ENCODE measurements at regions not wholly inside any gene's neighbourhood (a gene's known extent, or its start where the extent isn't known, plus 50 kb on each side); places are given as distances from the start of the nearest gene placed in this dataset.
A peak's percentile ranks its signal among the peaks of the same experiment; 100 is the strongest.

DNA sequence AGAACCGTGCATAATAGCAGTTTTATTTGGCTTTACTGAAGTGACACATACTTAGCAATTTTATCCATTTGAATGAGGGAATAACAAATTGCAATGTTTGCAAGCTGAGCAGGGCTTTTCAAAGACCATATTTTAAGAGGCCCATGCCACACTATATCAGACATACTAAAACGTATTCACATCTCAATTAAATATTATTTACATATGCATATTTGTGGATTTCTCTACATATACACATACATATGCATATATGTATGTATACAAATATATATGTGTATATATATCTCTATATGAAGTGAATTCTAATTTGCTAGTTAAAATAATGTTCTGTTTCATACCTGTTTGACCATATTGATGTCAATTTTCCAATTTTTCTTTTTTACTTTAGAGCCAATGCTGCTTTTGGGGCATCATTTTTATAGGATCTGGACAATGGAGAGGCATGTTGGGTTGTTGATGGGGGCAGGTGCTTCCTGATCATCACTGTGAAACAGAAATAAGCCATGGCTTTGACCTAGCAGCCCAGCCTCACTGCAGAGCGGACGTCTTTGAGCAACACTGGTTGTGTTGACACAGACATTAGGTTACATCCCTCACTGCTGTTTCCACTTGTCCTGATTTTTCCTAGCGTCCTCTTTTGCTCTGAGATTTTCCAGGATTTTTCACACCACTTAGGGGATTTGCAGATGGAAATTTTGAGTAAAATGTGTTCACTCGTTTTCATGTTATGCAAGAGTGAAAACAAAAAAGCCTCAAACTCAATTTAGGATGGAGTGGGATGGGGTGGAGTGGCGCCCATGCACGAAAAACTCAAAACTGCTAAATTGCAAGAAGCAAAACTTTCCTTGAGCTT is 56.9 kb downstream of the RDH14 start:
- DNase-seq = no peak

DNA sequence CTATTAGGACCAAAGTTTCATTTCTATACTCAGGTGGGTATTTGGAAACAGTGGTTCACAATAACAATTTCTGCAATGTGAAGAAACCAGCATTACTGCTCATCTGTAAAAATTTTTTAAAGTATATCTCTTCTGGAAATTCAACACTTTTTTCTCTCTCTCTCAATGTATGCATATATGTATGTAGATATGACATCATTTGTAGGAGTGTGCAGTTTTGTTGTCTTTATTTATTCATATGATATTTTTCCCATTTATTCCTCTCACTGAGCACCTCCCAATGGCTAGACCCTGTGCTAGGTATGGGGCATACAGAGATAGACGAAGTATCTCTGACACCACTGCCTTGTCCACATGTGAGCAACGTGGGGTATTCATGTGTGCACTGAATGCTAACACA is 58.3 kb downstream of the RDH14 start:
- DNase-seq = no peak

DNA sequence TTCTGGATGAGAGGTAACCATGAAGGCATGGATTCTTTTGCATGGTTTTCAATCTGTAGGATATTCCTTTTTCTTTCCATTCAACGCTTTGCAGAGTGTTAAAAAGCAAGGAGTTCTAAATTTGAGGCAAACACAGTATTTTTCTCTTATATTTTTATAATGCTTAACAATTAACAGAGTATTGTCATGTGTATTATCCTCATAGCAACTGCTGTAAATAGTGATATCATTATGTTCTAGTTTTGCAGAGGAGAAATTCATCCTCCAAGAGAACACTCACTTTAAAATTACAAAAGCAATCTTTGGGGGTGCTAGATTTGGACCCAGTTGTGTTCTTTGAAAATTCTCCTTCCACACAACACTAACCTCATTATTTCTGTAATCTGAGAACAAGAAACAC is 58.7 kb downstream of the RDH14 start:
- DNase-seq = no peak

DNA sequence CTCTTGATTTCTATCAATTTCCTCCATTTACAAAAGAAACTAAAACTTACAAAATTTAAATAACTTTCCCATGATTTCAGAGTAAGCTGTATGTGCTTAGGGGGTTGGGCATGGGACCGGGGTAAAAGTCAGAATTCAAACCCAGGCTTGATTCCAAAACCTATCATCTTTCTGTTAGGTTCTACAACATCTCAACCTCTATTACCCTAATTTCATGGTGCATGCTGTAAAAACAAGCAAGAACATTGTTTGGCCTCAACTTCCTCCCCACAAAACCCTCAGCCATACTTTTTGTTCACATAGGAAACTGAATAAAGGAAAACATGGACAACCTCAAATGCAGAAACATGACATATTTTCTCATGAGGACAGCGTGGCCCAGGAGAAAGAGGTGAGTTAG is 59.3 kb downstream of the RDH14 start:
- no peak for DNase-seq

DNA sequence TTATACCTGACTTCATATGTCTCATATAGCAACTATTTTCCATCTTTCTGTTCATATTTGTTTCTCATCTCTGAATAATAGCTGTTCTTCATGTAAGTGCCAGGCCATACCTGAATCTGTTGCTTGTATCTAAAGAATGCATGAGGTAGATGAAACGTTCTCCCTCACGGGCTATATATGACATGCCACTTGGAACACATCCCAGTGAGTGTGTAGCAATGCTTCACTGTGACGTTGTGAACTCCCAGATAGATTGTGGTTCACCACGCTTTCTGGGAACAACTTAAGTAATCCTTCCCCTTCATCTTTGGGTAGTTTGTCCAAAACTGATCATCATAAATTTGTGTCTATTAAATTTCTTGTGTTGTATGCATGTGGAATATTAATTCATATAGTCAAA is 60.1 kb downstream of the RDH14 start:
- DNase-seq = no peak

DNA sequence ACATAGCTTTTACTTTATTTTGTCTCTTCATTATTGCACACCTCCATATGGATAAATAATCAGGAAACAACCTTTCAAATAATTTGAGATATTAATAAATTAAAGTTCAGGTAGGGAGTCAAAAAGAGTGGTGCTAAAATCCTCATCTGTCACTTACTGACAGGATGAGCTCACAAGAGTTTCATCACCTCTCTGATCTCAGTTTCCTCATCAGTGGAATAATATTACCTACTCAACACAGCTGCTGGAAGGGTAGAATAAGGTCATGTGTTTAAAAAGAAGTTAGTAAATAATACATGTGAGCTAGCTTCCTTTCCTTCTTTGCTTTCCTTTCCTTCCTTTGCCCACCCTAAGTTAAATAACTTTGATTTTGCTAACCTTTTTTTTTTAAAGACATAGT is 61.9 kb downstream of the RDH14 start:
- DNase-seq = no peak

DNA sequence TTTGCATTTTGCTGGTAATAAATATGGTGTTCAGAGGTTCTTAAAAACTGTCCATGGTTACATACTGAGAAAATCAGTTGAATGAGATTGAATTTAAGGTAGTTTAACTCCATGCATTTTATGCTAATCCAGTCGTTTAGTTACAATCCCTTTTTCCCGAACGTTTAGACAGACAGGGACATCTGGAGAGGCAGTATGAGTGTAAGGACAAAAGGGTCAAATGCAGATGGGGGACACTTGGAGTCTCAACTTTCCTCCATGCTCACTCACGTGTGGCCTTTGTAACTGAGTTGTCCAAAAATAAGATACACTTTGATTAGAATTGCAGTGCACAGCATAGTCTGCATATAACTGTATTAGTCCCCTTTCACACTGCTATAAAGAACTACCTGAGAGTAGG is 63.9 kb downstream of the RDH14 start:
- DNase-seq = no peak

DNA sequence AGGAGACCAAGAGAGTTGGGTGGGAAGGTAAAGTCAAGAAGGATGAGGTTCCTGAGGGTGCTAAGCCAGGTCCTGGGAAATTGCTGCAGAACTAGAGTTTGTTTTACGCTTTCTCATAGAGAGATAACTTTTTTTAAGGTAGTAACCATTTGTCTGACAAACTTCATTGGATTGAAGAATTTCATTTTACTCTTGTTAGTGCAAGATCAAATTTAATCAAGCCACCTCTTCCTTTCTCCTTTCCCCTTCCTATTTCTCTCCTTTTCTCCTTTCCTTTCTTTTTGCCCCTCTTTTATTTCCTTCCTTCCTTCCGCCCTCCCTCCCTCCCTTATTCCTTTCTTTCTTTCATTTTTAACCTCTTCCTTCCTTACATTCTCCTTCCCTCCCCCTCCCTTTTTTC is 65.4 kb downstream of the RDH14 start:
- DNase-seq = no peak

DNA sequence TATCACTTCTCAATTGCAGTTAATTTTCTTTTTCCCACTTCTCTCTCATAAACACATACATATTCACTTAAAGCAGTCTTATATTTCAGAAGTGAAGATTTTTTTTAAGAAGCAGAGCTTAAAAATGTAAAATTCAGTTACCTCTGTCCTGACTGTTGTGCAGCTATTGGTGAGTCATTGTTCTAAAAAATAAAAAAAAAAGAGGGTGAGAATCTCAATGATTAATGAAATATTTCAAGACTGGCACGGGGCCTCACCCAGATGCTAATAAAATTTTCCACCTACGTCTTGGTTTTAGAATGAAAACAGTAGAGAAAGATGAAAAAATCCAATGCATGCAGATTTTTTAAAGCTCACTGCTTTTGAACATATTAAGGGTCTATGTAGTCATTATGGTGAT is 67.7 kb downstream of the RDH14 start:
- DNase-seq = no peak

DNA sequence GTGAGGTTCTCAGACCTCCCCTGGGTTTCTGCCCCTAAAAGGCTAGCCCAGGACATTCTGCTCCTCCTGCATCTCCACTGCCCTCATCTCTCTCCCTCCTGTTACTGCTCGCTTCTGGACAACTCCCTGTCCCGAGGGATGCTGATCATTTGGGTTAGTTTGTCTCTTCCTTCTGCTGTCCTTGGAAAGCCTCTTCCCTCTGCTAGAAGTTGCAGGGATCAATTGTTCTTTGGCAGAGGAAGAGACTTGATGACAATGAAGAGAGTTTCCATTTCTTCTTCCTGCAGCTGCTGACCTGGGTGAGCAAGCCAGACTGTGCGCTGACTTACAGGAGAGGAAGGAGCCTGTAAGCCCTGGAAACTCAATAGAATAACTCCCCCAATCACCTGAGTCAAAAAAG is 68.9 kb downstream of the RDH14 start:
- no peak for DNase-seq

DNA sequence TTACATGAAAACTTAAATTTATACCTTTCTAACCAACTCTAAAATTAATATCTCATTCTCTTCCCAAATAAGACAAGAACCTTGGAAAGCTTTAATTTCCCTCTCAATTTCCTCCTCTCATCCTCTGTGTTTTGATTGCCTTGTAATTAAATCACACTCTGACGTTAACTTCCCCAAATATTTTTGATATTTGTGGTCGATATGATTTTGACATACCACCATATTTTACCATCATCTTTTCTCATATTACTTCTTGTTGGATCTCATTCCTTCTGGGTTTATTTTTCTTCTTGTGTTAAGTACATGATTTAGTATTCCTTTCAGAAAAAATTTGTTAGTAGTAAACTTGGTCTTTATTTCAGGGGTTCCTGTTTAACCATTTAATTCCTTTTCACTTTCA is 69.6 kb downstream of the RDH14 start:
- no peak for DNase-seq

DNA sequence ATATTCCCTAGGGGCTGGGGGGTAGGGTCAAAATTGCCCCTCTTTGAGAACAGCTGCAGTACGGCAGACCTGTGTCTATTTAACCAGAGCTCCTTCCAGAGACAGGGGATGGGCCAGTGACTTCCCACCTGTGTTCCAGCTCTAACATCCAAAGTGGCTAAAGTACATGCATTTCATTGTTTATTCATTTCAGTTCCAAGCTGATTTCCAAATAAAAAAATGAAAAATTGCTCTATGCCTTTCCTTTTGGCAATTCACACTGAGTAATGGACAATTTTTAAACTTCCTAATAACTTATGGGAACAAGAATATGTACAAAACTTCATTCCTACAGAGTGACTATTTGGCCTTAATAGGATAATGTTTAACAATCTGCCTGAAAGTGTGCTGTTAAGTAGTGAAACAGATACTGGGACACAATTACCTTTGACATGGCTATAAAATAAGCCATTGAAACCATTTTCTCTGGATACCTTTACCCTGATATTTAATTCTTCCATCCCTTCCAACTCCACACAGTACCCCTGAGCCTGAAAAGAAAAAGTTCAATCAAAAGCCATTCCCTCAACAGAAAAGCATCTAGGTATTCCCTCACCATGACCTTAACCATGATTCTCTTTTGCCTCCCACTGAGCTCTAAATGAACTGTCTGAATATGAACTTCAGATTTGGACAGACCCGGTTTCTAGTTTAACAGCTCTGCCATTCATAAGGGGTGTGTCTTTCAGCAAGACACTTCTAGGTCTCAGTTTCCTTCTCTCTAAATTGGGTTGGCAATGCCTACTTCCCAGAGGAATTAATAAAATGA is 73.1 kb downstream of the RDH14 start:
- DNase-seq = no peak

DNA sequence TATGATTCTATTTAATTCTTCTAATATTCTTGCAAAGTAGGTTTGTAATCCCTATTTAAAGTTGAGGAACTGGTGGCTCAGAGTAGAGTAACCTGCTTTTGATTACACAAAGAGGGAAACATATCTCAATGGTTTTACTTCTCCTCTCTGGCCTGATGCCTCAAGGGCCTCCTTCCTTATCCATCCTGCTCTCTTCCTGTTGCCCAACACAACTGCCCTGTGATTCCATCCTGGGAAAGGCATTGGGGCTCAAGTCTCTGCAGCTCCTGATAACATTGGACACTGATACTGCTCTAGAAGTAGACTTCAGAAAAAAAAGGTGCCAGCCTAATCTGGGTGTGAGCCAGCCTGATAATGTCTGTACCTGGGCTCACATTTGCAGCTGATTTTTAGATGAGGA is 75.8 kb downstream of the RDH14 start:
- no peak for DNase-seq

DNA sequence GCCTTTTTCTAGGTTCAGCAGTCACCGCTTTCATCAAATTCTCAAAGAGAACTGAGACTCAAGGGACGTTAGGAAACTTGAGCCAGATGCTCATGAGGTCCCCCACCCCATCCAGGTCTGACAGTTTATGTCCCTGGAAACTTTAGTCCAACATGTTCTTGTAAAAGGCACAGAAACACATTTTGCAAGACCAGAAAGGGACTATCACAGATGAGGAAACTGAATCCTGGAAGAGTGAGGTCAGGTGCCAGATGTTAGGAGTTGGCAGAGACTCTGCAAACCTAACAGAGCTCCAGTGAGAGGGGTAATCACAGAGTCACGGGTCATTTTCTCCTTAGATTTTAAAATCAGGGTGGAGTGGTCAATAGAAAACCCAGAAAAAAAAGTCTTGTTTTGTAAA is 76.6 kb downstream of the RDH14 start:
- no peak for DNase-seq

DNA sequence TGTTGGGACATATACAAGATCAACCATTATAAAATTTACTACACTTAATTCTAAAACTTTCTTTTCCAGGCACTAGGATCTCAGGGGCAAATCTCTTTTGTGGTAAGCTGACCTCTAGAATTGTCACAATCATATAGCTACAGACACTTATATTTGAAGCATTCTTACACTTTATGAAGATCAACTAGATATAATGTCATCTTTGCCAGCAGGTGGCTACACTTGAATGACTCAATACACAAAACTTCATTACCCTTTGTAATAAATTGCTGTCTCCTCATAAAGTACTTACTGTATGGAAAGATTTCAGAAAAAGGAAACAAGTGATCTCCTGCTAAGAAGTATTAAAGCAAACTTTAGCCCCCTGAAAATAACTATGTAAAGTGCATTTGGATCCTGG is 77.8 kb downstream of the RDH14 start:
- no peak for DNase-seq

DNA sequence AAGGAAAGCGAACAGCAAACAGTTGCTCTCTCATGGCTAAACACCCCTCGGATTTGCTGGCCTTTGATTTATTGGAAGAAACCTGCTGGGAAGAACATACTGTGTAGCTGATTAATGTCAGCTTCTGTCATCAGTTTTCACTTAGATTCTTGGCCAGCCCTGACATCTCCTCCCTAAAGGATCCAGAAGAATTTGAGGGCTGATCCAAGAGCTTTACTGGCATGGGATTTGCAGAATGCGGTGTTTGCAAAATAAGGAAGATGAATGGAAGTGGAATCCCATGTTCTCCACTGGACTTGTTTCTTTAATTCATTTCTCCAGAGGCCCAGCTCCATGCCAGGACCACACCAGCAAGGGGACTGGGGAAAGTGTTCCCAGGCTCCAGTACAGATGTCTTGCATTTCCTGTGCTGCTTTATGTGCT is 80.5 kb downstream of the RDH14 start:
- DNase-seq = no peak

DNA sequence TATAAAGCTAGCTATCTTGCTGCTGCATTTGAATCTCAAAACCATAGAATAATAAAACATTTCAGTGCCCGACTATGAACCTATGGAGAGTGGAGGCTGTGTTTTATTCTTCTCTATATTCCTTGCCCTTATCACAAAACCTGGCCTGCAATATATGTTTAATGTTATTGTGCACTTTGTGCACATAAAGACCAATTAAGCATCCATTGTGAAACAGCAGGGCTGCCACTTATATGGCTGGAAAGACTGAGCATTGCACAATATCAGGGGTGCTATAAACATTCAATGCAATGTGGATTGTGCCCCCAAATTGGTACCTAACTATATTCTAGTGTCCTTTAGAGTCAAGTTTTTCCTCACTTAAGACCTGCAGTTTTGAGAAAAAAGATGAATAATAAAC is 83.2 kb downstream of the RDH14 start:
- DNase-seq = no peak

DNA sequence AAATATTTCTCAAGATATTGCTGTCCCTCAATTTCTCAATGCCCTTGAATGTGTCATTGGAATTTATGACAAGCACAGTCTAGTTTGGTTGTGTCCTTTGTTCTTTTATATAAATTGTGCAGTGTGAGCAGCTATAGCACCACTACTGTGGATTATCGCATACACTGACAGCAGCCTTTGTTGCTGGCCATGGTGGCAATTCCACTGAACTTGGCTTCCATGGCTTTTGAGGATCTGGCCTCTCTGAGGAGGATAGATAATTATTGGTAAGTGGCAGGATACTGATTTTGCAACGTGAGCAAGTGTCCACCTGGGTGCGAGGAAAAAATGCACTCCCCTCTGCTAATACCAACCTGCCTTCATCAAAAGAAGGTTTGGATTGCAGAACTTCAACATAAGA is 84.0 kb downstream of the RDH14 start:
- DNase-seq = no peak

DNA sequence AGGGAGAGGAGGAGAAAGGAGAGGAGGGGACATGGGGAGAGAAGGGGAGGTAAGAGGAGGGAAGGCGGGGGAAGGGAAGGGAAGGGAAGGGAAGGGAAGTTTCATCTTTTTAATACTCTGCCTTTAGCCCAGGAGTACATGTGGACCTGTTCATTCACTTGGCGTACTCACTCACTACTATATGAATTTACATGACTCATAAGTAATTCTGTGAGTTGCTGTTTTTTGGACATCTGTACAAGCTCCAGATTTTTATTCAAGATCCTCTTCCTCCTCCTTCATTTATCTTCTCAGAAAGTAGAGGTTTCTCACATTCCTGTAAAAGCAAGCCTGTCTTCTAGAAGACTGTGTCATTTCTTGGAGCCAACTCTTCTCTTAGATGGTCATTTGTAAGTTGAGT is 84.6 kb downstream of the RDH14 start:
- no peak for DNase-seq

DNA sequence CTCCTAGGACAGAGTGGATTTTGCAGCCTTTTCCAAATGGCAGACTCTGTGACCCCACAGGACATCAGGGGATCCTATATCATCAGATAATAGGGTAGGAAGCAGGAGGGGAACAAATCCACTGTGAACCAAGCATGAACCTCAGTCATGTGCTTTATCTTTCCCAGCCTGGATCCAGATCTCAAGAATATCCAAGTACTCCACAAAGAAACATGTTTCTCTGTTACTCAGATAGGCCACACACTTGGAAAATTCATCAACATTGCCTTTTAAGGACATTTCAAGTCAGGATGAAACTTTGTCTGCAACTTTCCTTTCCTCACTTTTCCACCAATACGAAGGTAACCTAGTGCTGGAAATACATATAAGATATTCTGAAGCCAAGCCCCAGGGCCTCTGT is 85.8 kb downstream of the RDH14 start:
- DNase-seq = no peak

DNA sequence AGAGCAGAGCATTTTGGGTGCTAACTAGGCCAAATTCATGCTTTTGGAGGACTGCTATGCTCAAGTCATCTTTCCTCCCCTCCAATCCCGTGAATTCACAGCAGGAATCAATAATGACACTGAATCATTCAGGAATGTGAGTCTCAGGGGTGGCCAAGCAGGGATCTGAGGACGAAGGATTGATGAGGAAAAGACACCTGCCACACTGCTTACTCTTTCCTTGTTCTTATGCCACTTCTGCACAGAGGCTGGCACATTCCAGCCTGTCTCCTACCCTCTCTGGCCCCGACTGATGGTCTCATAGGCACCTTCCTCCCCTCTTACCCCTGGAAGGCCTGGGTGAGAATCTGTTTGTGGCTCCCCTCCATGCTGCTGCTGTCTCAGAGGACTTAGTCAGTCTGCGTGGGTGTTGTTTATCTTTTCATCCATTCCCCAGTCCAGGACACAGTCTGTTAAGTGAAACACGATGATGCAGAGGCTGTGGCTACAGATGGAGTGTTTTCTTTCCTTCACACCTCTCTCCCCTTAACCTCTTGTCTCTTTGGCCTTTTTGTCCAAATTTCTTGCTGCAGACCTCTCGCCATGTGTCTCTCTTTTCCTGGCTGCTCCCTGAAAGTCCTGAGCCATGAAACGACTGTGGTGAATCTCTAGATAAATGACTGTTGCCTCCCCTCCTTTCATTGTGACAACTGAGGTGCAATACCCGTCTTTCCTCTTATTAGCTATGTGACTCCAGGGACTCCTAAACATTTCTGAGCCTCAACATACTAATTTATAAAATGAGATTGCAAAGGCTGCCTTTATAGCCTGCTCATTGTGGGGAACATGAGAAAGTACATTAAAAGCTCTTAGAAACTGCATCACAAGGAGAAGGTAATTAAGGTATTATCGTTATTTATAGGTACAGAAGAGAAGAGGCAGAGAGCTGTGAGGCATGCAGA is 86.9 kb downstream of the RDH14 start:
- DNase-seq = peak in 1 of 51 donors; percentile 30
